ENCODE measurements at regions not wholly inside any gene's neighbourhood (a gene's known extent, or its start where the extent isn't known, plus 50 kb on each side); places are given as distances from the start of the nearest gene placed in this dataset.
"Not testable (repeated sequence)": the region's sequence is repeated elsewhere in the genome, so short reads cannot be mapped to it uniquely, and the experiment has no call there.

GRCh38 chr2:111347695-111348094 lies 227.0 kb downstream of the BCL2L11 start:
- POLR2A ChIA-PET; H3K9me3 Mint-ChIP-seq (ENCODE audit: unreplicated experiment); intact Hi-C loops (cut with micrococcal nuclease); H3K4me3 Mint-ChIP-seq (ENCODE audit: unreplicated experiment); H3K27ac Mint-ChIP-seq (ENCODE audit: low read depth, unreplicated experiment); H3K36me3 Mint-ChIP-seq (ENCODE audit: insufficient read depth, unreplicated experiment); BruUV-seq (replicated peaks); H3K27me3 Mint-ChIP-seq (ENCODE audit: insufficient read depth, unreplicated experiment); CTCF ChIA-PET; H3K4me1 Mint-ChIP-seq (ENCODE audit: insufficient read depth, unreplicated experiment); DNase-seq (ENCODE audit: unreplicated experiment): not testable (repeated sequence)

- intact Hi-C loops (cut with micrococcal nuclease); CTCF ChIA-PET; H3K4me3 Mint-ChIP-seq (ENCODE audit: unreplicated experiment); H3K27me3 Mint-ChIP-seq (ENCODE audit: insufficient read depth, unreplicated experiment); H3K9me3 Mint-ChIP-seq (ENCODE audit: unreplicated experiment); H3K27ac Mint-ChIP-seq (ENCODE audit: low read depth, unreplicated experiment); H3K4me1 Mint-ChIP-seq (ENCODE audit: insufficient read depth, unreplicated experiment); H3K36me3 Mint-ChIP-seq (ENCODE audit: insufficient read depth, unreplicated experiment); DNase-seq (ENCODE audit: unreplicated experiment); POLR2A ChIA-PET; BruUV-seq (replicated peaks): not testable (repeated sequence)
These were observed 227.6 kb downstream of the BCL2L11 start for GRCh38 chr2:111348316-111348715.

GRCh38 chr2:111355022-111355817 lies 234.5 kb downstream of the BCL2L11 start:
- H3K36me3 Mint-ChIP-seq (ENCODE audit: insufficient read depth, unreplicated experiment); H3K4me1 Mint-ChIP-seq (ENCODE audit: insufficient read depth, unreplicated experiment); DNase-seq (ENCODE audit: unreplicated experiment); H3K27me3 Mint-ChIP-seq (ENCODE audit: insufficient read depth, unreplicated experiment); H3K4me3 Mint-ChIP-seq (ENCODE audit: unreplicated experiment); CTCF ChIA-PET; POLR2A ChIA-PET; H3K27ac Mint-ChIP-seq (ENCODE audit: low read depth, unreplicated experiment); H3K9me3 Mint-ChIP-seq (ENCODE audit: unreplicated experiment); intact Hi-C loops (cut with micrococcal nuclease); BruUV-seq (replicated peaks): not testable (repeated sequence)

- H3K27me3 Mint-ChIP-seq (ENCODE audit: insufficient read depth, unreplicated experiment); H3K4me3 Mint-ChIP-seq (ENCODE audit: unreplicated experiment); H3K36me3 Mint-ChIP-seq (ENCODE audit: insufficient read depth, unreplicated experiment); H3K27ac Mint-ChIP-seq (ENCODE audit: low read depth, unreplicated experiment); H3K4me1 Mint-ChIP-seq (ENCODE audit: insufficient read depth, unreplicated experiment); DNase-seq (ENCODE audit: unreplicated experiment); intact Hi-C loops (cut with micrococcal nuclease); POLR2A ChIA-PET; CTCF ChIA-PET; BruUV-seq (replicated peaks); H3K9me3 Mint-ChIP-seq (ENCODE audit: unreplicated experiment): not testable (repeated sequence)
These were observed 235.3 kb downstream of the BCL2L11 start for GRCh38 chr2:111355823-111356511.

GRCh38 chr2:111356512-111357031 lies 235.9 kb downstream of the BCL2L11 start:
- H3K27ac Mint-ChIP-seq (ENCODE audit: low read depth, unreplicated experiment); BruUV-seq (replicated peaks); H3K4me3 Mint-ChIP-seq (ENCODE audit: unreplicated experiment); POLR2A ChIA-PET; CTCF ChIA-PET; intact Hi-C loops (cut with micrococcal nuclease); H3K4me1 Mint-ChIP-seq (ENCODE audit: insufficient read depth, unreplicated experiment); H3K9me3 Mint-ChIP-seq (ENCODE audit: unreplicated experiment); H3K36me3 Mint-ChIP-seq (ENCODE audit: insufficient read depth, unreplicated experiment); H3K27me3 Mint-ChIP-seq (ENCODE audit: insufficient read depth, unreplicated experiment): not testable (repeated sequence)
- DNase-seq (ENCODE audit: unreplicated experiment), result peak; percentile 9

GRCh38 chr2:111365986-111366640 lies 245.4 kb downstream of the BCL2L11 start:
- H3K4me1 Mint-ChIP-seq (ENCODE audit: insufficient read depth, unreplicated experiment); CTCF ChIA-PET; H3K27me3 Mint-ChIP-seq (ENCODE audit: insufficient read depth, unreplicated experiment); DNase-seq (ENCODE audit: unreplicated experiment); BruUV-seq (replicated peaks); H3K9me3 Mint-ChIP-seq (ENCODE audit: unreplicated experiment); H3K4me3 Mint-ChIP-seq (ENCODE audit: unreplicated experiment); intact Hi-C loops (cut with micrococcal nuclease); POLR2A ChIA-PET; H3K36me3 Mint-ChIP-seq (ENCODE audit: insufficient read depth, unreplicated experiment); H3K27ac Mint-ChIP-seq (ENCODE audit: low read depth, unreplicated experiment): not testable (repeated sequence)

GRCh38 chr2:111366641-111367029 lies 245.9 kb downstream of the BCL2L11 start:
- DNase-seq (ENCODE audit: unreplicated experiment); H3K27ac Mint-ChIP-seq (ENCODE audit: low read depth, unreplicated experiment); H3K36me3 Mint-ChIP-seq (ENCODE audit: insufficient read depth, unreplicated experiment); intact Hi-C loops (cut with micrococcal nuclease); CTCF ChIA-PET; H3K27me3 Mint-ChIP-seq (ENCODE audit: insufficient read depth, unreplicated experiment); POLR2A ChIA-PET; H3K4me3 Mint-ChIP-seq (ENCODE audit: unreplicated experiment); H3K9me3 Mint-ChIP-seq (ENCODE audit: unreplicated experiment); H3K4me1 Mint-ChIP-seq (ENCODE audit: insufficient read depth, unreplicated experiment): not testable (repeated sequence)
- BruUV-seq (replicated peaks), result TSS peak; percentile 30

- H3K27me3 Mint-ChIP-seq (ENCODE audit: insufficient read depth, unreplicated experiment); H3K36me3 Mint-ChIP-seq (ENCODE audit: insufficient read depth, unreplicated experiment); BruUV-seq (replicated peaks); intact Hi-C loops (cut with micrococcal nuclease); POLR2A ChIA-PET; CTCF ChIA-PET; H3K4me1 Mint-ChIP-seq (ENCODE audit: insufficient read depth, unreplicated experiment); H3K27ac Mint-ChIP-seq (ENCODE audit: low read depth, unreplicated experiment); H3K4me3 Mint-ChIP-seq (ENCODE audit: unreplicated experiment); DNase-seq (ENCODE audit: unreplicated experiment); H3K9me3 Mint-ChIP-seq (ENCODE audit: unreplicated experiment): not testable (repeated sequence)
These were observed 246.4 kb downstream of the BCL2L11 start for GRCh38 chr2:111367080-111367479.

- CTCF ChIA-PET; H3K27ac Mint-ChIP-seq (ENCODE audit: low read depth, unreplicated experiment); H3K36me3 Mint-ChIP-seq (ENCODE audit: insufficient read depth, unreplicated experiment); H3K4me3 Mint-ChIP-seq (ENCODE audit: unreplicated experiment); intact Hi-C loops (cut with micrococcal nuclease); DNase-seq (ENCODE audit: unreplicated experiment); H3K4me1 Mint-ChIP-seq (ENCODE audit: insufficient read depth, unreplicated experiment); H3K9me3 Mint-ChIP-seq (ENCODE audit: unreplicated experiment); H3K27me3 Mint-ChIP-seq (ENCODE audit: insufficient read depth, unreplicated experiment); BruUV-seq (replicated peaks); POLR2A ChIA-PET: not testable (repeated sequence)
These were observed 247.2 kb downstream of the BCL2L11 start for GRCh38 chr2:111367871-111368270.

Data from MCF 10A (cell line).